ENCODE measurements at regions not wholly inside any gene's neighbourhood (a gene's known extent, or its start where the extent isn't known, plus 50 kb on each side); places are given as distances from the start of the nearest gene placed in this dataset.

GRCh38 chr2:144030791-144031190 lies 489.1 kb downstream of the ZEB2 start:
- no peak for TF ChIP-seq CTCF (IDR thresholded peaks at IDR 0.05)
- Histone ChIP-seq H3K4me3 (no peak overlapping the region), H3K4me1 (no peaks in the 10 kb centered on the region), H3K27me3 (no peaks in the 10 kb centered on the region), H3K36me3 (no peaks in the 10 kb centered on the region), H3K27ac (no peak overlapping the region), H3K9me3 (no peaks in the 10 kb centered on the region)
- no peak for FAIRE-seq
- intact Hi-C loops (cut with DNase I): no loop called here
- no peak for DNase-seq
- no peak for ATAC-seq
- WGBS, 2 donors: 84 to 89% methylated on average over 5 of the region's 5 CpGs

- Histone ChIP-seq H3K9me3 (no peaks in the 10 kb centered on the region), H3K4me3 (no peak overlapping the region), H3K27me3 (no peaks in the 10 kb centered on the region), H3K27ac (no peak overlapping the region), H3K4me1 (no peaks in the 10 kb centered on the region), H3K36me3 (no peaks in the 10 kb centered on the region)
- intact Hi-C loops (cut with DNase I): no loop called here
- no peak for TF ChIP-seq CTCF (IDR thresholded peaks at IDR 0.05)
- no peak for DNase-seq
- no peak for ATAC-seq
- FAIRE-seq: no peak
- 78 to 90% methylated on average over 4 of the region's 4 CpGs for WGBS, 2 donors
These were observed 492.3 kb downstream of the ZEB2 start for GRCh38 chr2:144027593-144027992.

GRCh38 chr2:144026753-144027152 lies 493.2 kb downstream of the ZEB2 start:
- intact Hi-C loops (cut with DNase I): no loop called here
- H3K36me3 ChIP-seq: no peaks in the 10 kb centered on the region
- FAIRE-seq (no peak), DNase-seq (no peak), ATAC-seq (no peak)
- no peak overlapping the region for H3K27ac ChIP-seq
- H3K9me3 ChIP-seq: no peaks in the 10 kb centered on the region
- no peak overlapping the region for H3K4me3 ChIP-seq
- WGBS, 2 donors: 98% methylated on average over 1 of the region's 1 CpG
- H3K27me3 ChIP-seq: no peaks in the 10 kb centered on the region
- no peaks in the 10 kb centered on the region for H3K4me1 ChIP-seq
- no peak for TF ChIP-seq CTCF (IDR thresholded peaks at IDR 0.05)

GRCh38 chr2:144020047-144020446 lies 499.9 kb downstream of the ZEB2 start:
- no peak overlapping the region for H3K27ac ChIP-seq
- DNase-seq: no peak
- no peak overlapping the region for H3K4me3 ChIP-seq
- H3K27me3 ChIP-seq: no peaks in the 10 kb centered on the region
- no peaks in the 10 kb centered on the region for H3K36me3 ChIP-seq
- no peaks in the 10 kb centered on the region for H3K4me1 ChIP-seq
- intact Hi-C loops (cut with DNase I): no loop called here
- no peaks in the 10 kb centered on the region for H3K9me3 ChIP-seq
- 92 to 97% methylated on average over 6 of the region's 6 CpGs for WGBS, 2 donors
- FAIRE-seq: no peak
- ATAC-seq: no peak
- TF ChIP-seq CTCF (IDR thresholded peaks at IDR 0.05): no peak

- DNase-seq (no peak), FAIRE-seq (no peak)
These were observed 504.2 kb downstream of the ZEB2 start for GRCh38 chr2:144015655-144016245.

More at GRCh38 chr2:144015655-144016245, 504.2 kb downstream of the ZEB2 start:
- H3K4me3 ChIP-seq: no peak overlapping the region
- WGBS, 2 donors: 90 to 95% methylated on average over 6 of the region's 6 CpGs
- no peaks in the 10 kb centered on the region for H3K4me1 ChIP-seq
- no peaks in the 10 kb centered on the region for H3K27me3 ChIP-seq
- H3K36me3 ChIP-seq: no peaks in the 10 kb centered on the region
- no peak overlapping the region for H3K27ac ChIP-seq
- H3K9me3 ChIP-seq: no peaks in the 10 kb centered on the region
- intact Hi-C loops (cut with DNase I): no loop called here
- no peak for TF ChIP-seq CTCF (IDR thresholded peaks at IDR 0.05)
- ATAC-seq: no peak

All from pancreas (tissue), 10 donors.